HCT116 (cell line): ENCODE measurements at regions not wholly inside any gene's neighbourhood (a gene's known extent, or its start where the extent isn't known, plus 50 kb on each side); places are given as distances from the start of the nearest gene placed in this dataset.

Source experiments
- EGR1 ChIP-seq: IDR thresholded peaks from 2 replicates; pipeline ENCODE4 v1.6.1; 2012; ENCODE audit warnings: low read depth
- MAX ChIP-seq: IDR thresholded peaks from 2 replicates; pipeline ENCODE4 v1.6.1; 2012
- POLR2A ChIP-seq: IDR thresholded peaks from 2 replicates; pipeline ENCODE4 v1.7.0; 2011; ENCODE audit warnings: borderline replicate concordance; ENCODE audit not compliant: insufficient read depth, insufficient read length; ENCODE audit errors: extremely low read depth
- POLR2AphosphoS5 ChIP-seq: IDR thresholded peaks from 2 replicates; pipeline ENCODE4 v1.6.1; 2011; ENCODE audit warnings: mild to moderate bottlenecking, low read depth, low read length, moderate library complexity
- SP1 ChIP-seq: IDR thresholded peaks from 2 replicates; pipeline ENCODE4 v1.6.1; 2012; ENCODE audit warnings: low read depth
- TCF7L2 ChIP-seq: IDR thresholded peaks from 2 replicates; pipeline ENCODE4 v1.7.0; 2011; ENCODE audit warnings: borderline replicate concordance, inconsistent platforms; ENCODE audit not compliant: insufficient read depth, insufficient read length; ENCODE audit errors: extremely low read depth
- TF ChIP-seq, protein P1 (sequence below): IDR thresholded peaks from 2 replicates; pipeline ENCODE4 v1.6.1; 2012
- TF ChIP-seq, protein P2 (sequence below), 3 experiments: fragments of 200-600 bp in 1 of 3; sonication (generic) in 1 of 3; IDR thresholded peaks in 2 of 3; conservative IDR thresholded peaks in 1 of 3; 2 replicates each; pipeline ENCODE4 v1.5.1; 2012 to 2017; ENCODE audit warnings: low read depth in 2 of 3, low read length in 2 of 3, antibody characterized with exemption in 1 of 3, borderline replicate concordance in 1 of 3, control low read depth in 1 of 3, mild to moderate bottlenecking in 1 of 3, mixed read lengths in 1 of 3, mixed run types in 1 of 3, moderate library complexity in 1 of 3; ENCODE audit not compliant: insufficient read depth in 1 of 3

GRCh38 chr7:19213746-19214145 lies 68.5 kb upstream of the FERD3L start:
- TF ChIP-seq EGR1: no peak
- TF ChIP-seq, protein P1, sequence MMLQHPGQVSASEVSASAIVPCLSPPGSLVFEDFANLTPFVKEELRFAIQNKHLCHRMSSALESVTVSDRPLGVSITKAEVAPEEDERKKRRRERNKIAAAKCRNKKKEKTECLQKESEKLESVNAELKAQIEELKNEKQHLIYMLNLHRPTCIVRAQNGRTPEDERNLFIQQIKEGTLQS: no peak
- TF ChIP-seq POLR2AphosphoS5: no peak
- TF ChIP-seq, protein P2, sequence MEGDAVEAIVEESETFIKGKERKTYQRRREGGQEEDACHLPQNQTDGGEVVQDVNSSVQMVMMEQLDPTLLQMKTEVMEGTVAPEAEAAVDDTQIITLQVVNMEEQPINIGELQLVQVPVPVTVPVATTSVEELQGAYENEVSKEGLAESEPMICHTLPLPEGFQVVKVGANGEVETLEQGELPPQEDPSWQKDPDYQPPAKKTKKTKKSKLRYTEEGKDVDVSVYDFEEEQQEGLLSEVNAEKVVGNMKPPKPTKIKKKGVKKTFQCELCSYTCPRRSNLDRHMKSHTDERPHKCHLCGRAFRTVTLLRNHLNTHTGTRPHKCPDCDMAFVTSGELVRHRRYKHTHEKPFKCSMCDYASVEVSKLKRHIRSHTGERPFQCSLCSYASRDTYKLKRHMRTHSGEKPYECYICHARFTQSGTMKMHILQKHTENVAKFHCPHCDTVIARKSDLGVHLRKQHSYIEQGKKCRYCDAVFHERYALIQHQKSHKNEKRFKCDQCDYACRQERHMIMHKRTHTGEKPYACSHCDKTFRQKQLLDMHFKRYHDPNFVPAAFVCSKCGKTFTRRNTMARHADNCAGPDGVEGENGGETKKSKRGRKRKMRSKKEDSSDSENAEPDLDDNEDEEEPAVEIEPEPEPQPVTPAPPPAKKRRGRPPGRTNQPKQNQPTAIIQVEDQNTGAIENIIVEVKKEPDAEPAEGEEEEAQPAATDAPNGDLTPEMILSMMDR (IDR thresholded peaks at IDR 0.05 in 2 of 3, conservative IDR thresholded peaks at IDR 0.05 in 1 of 3; ENCODE audit: borderline replicate concordance in 1 of 3, insufficient read depth in 1 of 3, low read depth in 2 of 3, low read length in 2 of 3): no peak
- TF ChIP-seq MAX: no peak
- TF ChIP-seq POLR2A: no peak
- no peak for TF ChIP-seq SP1
- no peak for TF ChIP-seq TCF7L2
